Gastrocnemius medialis (tissue), 4 donors: ENCODE measurements at regions not wholly inside any gene's neighbourhood (a gene's known extent, or its start where the extent isn't known, plus 50 kb on each side); places are given as distances from the start of the nearest gene placed in this dataset.
"Not testable (repeated sequence)": the region's sequence is repeated elsewhere in the genome, so short reads cannot be mapped to it uniquely, and the experiment has no call there.

Experiments used
- ATAC-seq, 2 donors: fragments of 150-250 bp; one replicate each; pipeline ENCODE4 v1.9.1; 2016
- DNase-seq, 2 donors: peaks; one replicate each; pipeline ENCODE4 v3.0.0-alpha.2; 2019
- H3K27ac ChIP-seq, 4 donors: fragments of 200-600 bp; sonication (generic); 1 replicate in 1 of 4; 2 replicates in 3 of 4; pipeline ENCODE4 v1.5.1; 2016 to 2018; ENCODE audit warnings: mild to moderate bottlenecking in 2 of 4, moderate library complexity in 1 of 4
- H3K27me3 ChIP-seq, 3 donors: fragments of 200-600 bp; sonication (generic) in 2 of 3; 1 replicate in 1 of 3; 2 replicates in 2 of 3; pipeline versions ENCODE4 v1.5.1 to v1.6.0; 2016 to 2019; ENCODE audit warnings: mild to moderate bottlenecking in 1 of 3, moderate library complexity in 1 of 3
- H3K36me3 ChIP-seq, 2 donors: fragments of 200-600 bp; sonication (generic) in 1 of 2; one replicate each; pipeline ENCODE4 v1.5.1; 2017 to 2018
- H3K4me1 ChIP-seq, 2 donors: fragments of 200-600 bp; sonication (generic) in 1 of 2; one replicate each; pipeline ENCODE4 v1.5.1; 2016 to 2017; ENCODE audit warnings: mild to moderate bottlenecking in 2 of 2
- H3K4me3 ChIP-seq, 4 donors: fragments of 200-600 bp; sonication (generic) in 3 of 4; 1 replicate in 1 of 4; 2 replicates in 3 of 4; pipeline ENCODE4 v1.5.1; 2016 to 2019; ENCODE audit warnings: mild to moderate bottlenecking in 2 of 4
- H3K9me3 ChIP-seq, 3 donors: fragments of 200-600 bp; sonication (generic) in 2 of 3; 1 replicate in 1 of 3; 2 replicates in 2 of 3; pipeline ENCODE4 v1.5.1; 2016 to 2019
- CTCF ChIP-seq, 5 experiments: fragments of 450-650 bp in 3 of 5; fragments of 200-600 bp in 2 of 5; sonication (generic) in 2 of 5; IDR thresholded peaks in 4 of 5; conservative IDR thresholded peaks in 1 of 5; 1 replicate in 4 of 5; 2 replicates in 1 of 5; pipeline ENCODE4 v1.5.1; 2016 to 2019; ENCODE audit warnings: antibody characterized with exemption in 5 of 5, mild to moderate bottlenecking in 3 of 5, moderate library complexity in 3 of 5
- POLR2A ChIP-seq, 2 donors: fragments of 450-650 bp; IDR thresholded peaks; one replicate each; pipeline ENCODE4 v1.6.1; 2017; ENCODE audit warnings: antibody characterized with exemption in 2 of 2, mild to moderate bottlenecking in 2 of 2, moderate library complexity in 2 of 2
- in situ Hi-C, 4 donors: fragments of 200-750 bp; cut with MboI; loops; one replicate each; pipeline versions ENCODE4 v1.15.0 to v1.8.0; 2017; ENCODE audit warnings: low sequenced_read_pairs in 4 of 4
- intact Hi-C: fragments of 100-400 bp; cut with DNase I; formaldehyde crosslinking; loops from one replicate; pipeline ENCODE4 v1.15.1; 2023; ENCODE audit warnings: low total_unique reads

- Histone ChIP-seq H3K27me3 (no peaks in the 10 kb centered on the region), H3K9me3 (no peaks in the 10 kb centered on the region), H3K4me3 (no peak overlapping the region), H3K36me3 (no peaks in the 10 kb centered on the region), H3K4me1 (no peaks in the 10 kb centered on the region), H3K27ac (no peak overlapping the region)
- in situ Hi-C loops (no loop called here), intact Hi-C loops (no loop called here)
- DNase-seq = no peak
- no peak for ATAC-seq
- TF ChIP-seq POLR2A (IDR thresholded peaks at IDR 0.05) (no peak), CTCF (IDR thresholded peaks at IDR 0.05 in 4 of 5, conservative IDR thresholded peaks at IDR 0.05 in 1 of 5) (no peak)
These were observed 528.7 kb downstream of the DOK5 start for GRCh38 chr20:55004044-55004443.

GRCh38 chr20:54995553-54995952, 520.2 kb downstream of the DOK5 start:
- no peak overlapping the region for H3K27ac ChIP-seq
- intact Hi-C loops = no loop called here
- H3K36me3 ChIP-seq = no peaks in the 10 kb centered on the region
- DNase-seq = no peak
- in situ Hi-C loops = loop anchor here in 1 of 4 donors (10.0 kb wide), 1 partner anchor 59 kb away; no protein-coding TSS in a partner anchor
- no peaks in the 10 kb centered on the region for H3K27me3 ChIP-seq
- H3K9me3 ChIP-seq = no peaks in the 10 kb centered on the region
- no peak for TF ChIP-seq POLR2A (IDR thresholded peaks at IDR 0.05)
- no peak for TF ChIP-seq CTCF (IDR thresholded peaks at IDR 0.05 in 4 of 5, conservative IDR thresholded peaks at IDR 0.05 in 1 of 5)
- no peak overlapping the region for H3K4me3 ChIP-seq
- H3K4me1 ChIP-seq = no peaks in the 10 kb centered on the region
- no peak for ATAC-seq

GRCh38 chr20:54995011-54995410, 519.6 kb downstream of the DOK5 start:
- Histone ChIP-seq H3K27me3 (no peaks in the 10 kb centered on the region), H3K4me3 (no peak overlapping the region), H3K36me3 (no peaks in the 10 kb centered on the region), H3K9me3 (no peaks in the 10 kb centered on the region), H3K27ac (no peak overlapping the region), H3K4me1 (no peaks in the 10 kb centered on the region)
- DNase-seq (no peak), ATAC-seq (no peak)
- intact Hi-C loops (no loop called here), in situ Hi-C loops (loop anchor here in 1 of 4 donors (10.0 kb wide), 1 partner anchor 60 kb away; no protein-coding TSS in a partner anchor)
- TF ChIP-seq POLR2A (IDR thresholded peaks at IDR 0.05) (no peak), CTCF (IDR thresholded peaks at IDR 0.05 in 4 of 5, conservative IDR thresholded peaks at IDR 0.05 in 1 of 5) (no peak)

- intact Hi-C loops = no loop called here
- H3K4me1 ChIP-seq = no peaks in the 10 kb centered on the region
- in situ Hi-C loops = no loop called here
- ATAC-seq (no peak), DNase-seq (no peak)
- no peak for TF ChIP-seq CTCF (IDR thresholded peaks at IDR 0.05 in 4 of 5, conservative IDR thresholded peaks at IDR 0.05 in 1 of 5)
- TF ChIP-seq POLR2A (IDR thresholded peaks at IDR 0.05) = no peak
- no peaks in the 10 kb centered on the region for H3K36me3 ChIP-seq
- H3K4me3 ChIP-seq = no peak overlapping the region
- H3K27me3 ChIP-seq = no peaks in the 10 kb centered on the region
- no peak overlapping the region for H3K27ac ChIP-seq
- H3K9me3 ChIP-seq = no peaks in the 10 kb centered on the region
These were observed 509.7 kb downstream of the DOK5 start for GRCh38 chr20:54985091-54985490.

GRCh38 chr20:54984104-54984448, 508.7 kb downstream of the DOK5 start:
- intact Hi-C loops = no loop called here
- in situ Hi-C loops = no loop called here

GRCh38 chr20:54983394-54984103, 508.2 kb downstream of the DOK5 start:
- H3K27me3 ChIP-seq, H3K36me3 ChIP-seq, intact Hi-C loops, H3K4me3 ChIP-seq, H3K4me1 ChIP-seq, H3K9me3 ChIP-seq, DNase-seq, ATAC-seq, in situ Hi-C loops, H3K27ac ChIP-seq: not testable (repeated sequence)

More at GRCh38 chr20:54984104-54984448, 508.7 kb downstream of the DOK5 start:
- Histone ChIP-seq H3K4me1 (no peaks in the 10 kb centered on the region), H3K9me3 (no peaks in the 10 kb centered on the region), H3K27ac (no peak overlapping the region), H3K27me3 (no peaks in the 10 kb centered on the region), H3K36me3 (no peaks in the 10 kb centered on the region), H3K4me3 (no peak overlapping the region)
- TF ChIP-seq CTCF (IDR thresholded peaks at IDR 0.05 in 4 of 5, conservative IDR thresholded peaks at IDR 0.05 in 1 of 5) (no peak), POLR2A (IDR thresholded peaks at IDR 0.05) (no peak)
- ATAC-seq = no peak
- DNase-seq = no peak
